HG03175 (cell line): ENCODE measurements at regions not wholly inside any gene's neighbourhood (a gene's known extent, or its start where the extent isn't known, plus 50 kb on each side); places are given as distances from the start of the nearest gene placed in this dataset.
"Not testable (repeated sequence)": the region's sequence is repeated elsewhere in the genome, so short reads cannot be mapped to it uniquely, and the experiment has no call there.

Source experiments
- ATAC-seq: cut with Tn5 transposase; IDR thresholded peaks from one replicate; pipeline ENCODE4 v1.9.1; 2021; ENCODE audit warnings: mild to moderate bottlenecking, moderate library complexity; ENCODE audit not compliant: unreplicated experiment

DNA sequence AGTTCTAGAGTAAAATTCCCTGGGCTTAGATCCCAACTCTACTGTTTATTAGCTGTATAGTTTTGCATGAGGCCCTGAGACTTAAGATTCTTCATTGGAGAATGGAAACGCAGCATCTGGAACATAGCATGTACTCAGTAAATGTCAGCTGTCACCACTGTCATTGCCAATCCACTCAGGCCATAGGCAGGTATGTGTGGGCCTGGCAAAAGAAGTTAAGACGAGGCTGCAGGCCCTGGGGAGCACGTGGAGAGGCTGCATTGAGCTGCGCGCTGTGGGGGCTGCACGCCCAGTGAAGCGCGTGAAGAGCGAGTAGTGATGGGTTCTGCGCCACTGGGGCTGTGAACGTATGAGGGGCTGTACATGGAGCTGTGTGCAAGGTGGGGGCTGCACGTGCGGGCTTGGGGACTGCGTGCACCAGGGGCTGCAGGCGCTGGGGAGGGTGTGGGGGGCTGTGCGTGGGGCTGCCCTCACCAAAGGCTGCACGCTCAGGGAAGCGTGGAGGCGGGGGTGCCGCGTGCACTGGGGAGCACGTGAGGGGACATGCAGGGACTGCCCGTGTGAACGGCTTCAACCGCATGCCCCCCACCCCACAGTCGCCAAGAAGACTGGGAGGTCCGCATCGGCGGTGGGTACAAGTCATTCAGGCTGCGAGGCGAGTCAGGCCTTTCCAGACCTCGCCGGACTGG lies 85.5 kb downstream of the PRR15 start:
- ATAC-seq, result no peak

DNA sequence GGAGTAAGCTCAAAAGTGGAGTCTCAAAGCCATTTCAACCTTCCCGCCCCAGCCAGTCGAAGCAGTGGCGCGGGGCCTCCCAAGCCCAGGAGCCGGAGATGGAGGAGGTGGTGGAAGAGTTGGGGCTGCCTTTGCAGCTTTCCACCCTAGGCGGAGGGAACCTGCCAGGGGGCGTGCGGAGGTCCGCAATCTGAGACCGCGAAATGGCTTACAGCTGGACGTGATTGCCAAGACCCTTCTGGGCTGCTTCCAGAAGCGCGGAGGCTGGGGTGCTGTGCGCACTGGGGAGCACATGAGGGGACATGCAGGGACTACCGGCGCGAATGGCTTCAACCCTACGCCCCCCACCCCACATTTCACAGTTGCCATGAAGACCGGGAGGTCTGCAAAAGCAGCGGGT lies 86.2 kb downstream of the PRR15 start:
- no peak for ATAC-seq

DNA sequence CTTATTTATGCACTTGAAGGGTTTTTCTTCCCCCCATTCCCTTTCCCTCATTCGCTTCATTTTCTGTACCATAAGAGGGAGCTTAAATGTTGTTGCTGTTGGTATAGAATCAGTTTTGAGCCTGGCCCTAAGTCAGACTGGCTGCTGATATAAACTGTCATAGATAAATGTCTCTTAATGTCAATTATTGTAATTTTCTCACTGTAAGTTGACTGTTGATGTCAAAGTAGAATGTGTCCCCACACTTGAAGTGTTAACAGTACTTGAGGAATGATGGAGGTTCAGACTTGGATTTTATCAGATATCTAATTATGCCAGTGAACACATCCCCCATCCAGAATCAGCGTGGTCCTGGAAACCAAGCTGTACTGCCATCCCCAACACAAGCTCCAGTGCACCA lies 87.8 kb downstream of the PRR15 start:
- no peak for ATAC-seq

GRCh38 chr7:29652556-29652955 lies 88.9 kb downstream of the PRR15 start:
- ATAC-seq, result no peak

DNA sequence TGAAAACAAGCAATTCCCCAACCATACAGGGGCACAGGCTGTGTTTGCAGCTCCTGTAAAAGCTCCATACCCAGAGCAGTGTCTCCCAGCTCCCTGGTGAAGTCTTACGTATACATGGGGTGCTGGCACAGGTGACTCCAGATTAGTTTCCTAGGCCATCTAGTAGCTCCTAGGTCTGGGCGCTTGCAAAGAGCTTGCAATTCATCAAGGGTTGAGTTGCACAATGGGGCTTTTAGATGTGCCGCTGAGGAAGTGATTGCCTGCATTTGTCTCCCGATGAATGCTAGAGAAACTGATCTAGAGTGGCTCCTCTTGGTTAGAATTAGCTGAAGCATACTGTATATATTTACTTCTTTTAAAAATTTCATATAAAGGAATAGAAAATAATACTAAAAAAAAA lies 90.7 kb downstream of the PRR15 start:
- not testable (repeated sequence) for ATAC-seq

DNA sequence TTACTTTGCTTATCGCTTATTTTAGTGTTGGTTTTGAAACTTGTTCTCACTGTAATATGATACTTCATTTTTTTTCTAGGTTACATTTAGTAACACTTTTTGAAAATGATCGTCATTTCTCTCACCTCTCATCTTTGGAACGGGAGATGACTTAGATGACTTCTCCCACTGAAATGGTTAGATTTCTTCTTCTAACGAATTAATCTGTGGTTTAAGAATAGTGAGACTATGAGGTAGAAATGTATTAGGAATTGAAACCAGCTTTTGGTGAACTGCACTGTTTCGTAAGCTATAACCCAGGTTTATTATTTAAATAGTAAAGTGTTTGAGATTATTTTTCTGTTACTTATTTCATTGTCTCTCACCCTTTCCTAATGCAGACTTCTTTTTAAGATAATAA lies 93.7 kb downstream of the PRR15 start:
- no peak for ATAC-seq

- ATAC-seq, result no peak
Measured at GRCh38 chr7:29657856-29658255, 94.2 kb downstream of the PRR15 start.

DNA sequence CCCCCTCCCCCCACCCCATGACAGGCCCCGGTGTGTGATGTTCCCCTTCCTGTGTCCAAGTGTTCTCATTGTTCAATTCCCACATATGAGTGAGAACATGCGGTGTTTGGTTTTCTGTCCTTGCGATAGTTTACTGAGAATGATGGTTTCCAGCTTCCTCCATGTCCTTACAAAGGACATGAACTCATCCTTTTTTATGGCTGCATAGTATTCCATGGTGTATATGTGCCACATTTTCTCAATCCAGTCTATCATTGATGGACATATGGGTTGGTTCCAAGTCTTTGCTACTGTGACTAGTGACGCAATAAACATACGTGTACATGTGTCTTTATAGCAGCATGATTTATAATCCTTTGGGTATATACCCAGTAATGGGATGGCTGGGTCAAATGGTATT lies 95.6 kb downstream of the PRR15 start:
- not testable (repeated sequence) for ATAC-seq

DNA sequence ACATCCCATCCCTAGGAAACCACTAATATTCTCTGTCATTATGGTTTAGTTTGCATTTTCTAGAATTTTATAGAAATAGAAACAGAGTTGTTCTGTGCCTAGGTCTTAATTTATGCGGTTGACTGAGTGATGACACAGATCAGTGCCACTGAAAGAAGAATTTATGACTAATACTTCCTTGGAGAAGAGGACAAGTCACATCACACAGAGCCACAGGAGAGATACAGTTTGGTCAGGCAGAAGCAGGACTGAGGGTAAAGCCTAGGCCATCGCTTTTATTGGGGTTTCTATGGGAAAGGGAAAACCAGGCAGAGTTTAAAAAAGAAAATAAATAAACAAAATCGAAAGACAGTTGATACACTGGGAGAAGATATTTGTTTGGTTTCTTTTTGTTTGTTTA lies 99.3 kb downstream of the PRR15 start:
- ATAC-seq, result not testable (repeated sequence)

- not testable (repeated sequence) for ATAC-seq
Measured at GRCh38 chr7:29664999-29665398, 101.4 kb downstream of the PRR15 start.

DNA sequence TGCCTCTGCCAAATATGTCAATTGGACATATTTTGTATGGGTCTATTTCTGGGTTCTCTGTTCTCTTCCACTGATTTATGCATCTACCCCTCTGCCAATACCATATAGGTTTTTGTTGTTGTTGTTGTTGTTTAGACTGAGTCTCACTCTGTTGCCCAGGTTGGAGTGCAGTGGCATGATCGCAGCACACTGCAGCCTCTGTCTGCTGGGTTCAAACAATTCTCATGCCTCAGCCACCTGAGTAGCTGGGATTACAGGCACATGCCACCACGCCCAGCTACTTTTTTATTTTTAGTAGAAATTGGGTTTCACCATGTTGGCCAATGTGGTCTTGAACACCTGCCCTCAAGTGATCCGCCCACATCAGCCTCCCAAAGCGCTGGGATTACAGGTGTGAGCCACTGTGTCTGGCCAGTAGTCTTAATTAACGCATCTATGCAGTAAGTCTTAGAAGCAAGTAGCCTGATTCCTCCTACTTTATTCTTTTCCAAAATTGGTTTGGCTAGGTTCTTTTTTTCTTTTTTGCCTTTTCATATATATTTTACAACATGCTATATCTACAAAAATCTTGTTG lies 103.5 kb downstream of the PRR15 start:
- ATAC-seq, result not testable (repeated sequence)

GRCh38 chr7:29671286-29671685 lies 107.7 kb downstream of the PRR15 start:
- not testable (repeated sequence) for ATAC-seq

DNA sequence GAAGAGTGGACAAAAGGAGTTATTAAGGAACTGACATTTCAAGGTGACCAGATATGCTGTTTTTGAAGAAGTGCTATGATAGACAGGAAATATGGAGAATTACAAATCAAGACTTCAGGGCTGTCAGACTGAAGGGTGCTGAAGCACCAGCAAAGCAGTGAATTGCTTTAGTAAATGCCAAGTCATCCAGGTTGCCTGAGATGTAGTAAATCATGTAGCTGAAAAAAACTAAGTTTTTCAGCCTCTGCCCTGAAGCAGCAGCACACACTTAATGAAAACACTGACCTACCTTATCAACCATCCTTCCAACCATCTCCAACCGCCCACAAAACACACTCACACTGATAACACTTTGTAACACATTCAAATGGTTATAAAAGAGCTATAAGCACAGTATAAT lies 110.0 kb downstream of the PRR15 start:
- not testable (repeated sequence) for ATAC-seq

DNA sequence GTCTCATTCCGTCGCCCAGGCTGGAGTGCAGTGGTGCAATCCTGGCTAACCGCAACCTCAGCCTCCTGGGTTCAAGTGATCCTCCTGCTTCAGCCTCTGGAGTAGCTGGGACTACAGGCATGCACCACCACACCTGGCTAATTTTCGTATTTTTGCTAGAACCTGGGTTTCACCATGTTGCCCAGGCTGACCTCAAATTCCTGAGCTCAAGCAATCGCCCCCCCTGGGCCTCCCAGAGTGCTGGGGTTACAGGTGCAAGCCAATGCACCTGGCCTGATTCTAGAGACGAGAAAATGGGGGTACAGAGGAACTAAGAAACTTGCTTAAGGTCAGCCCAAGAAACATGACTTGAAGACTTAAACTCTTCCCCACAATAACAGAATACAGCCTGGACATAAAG lies 111.0 kb downstream of the PRR15 start:
- ATAC-seq, result not testable (repeated sequence)

DNA sequence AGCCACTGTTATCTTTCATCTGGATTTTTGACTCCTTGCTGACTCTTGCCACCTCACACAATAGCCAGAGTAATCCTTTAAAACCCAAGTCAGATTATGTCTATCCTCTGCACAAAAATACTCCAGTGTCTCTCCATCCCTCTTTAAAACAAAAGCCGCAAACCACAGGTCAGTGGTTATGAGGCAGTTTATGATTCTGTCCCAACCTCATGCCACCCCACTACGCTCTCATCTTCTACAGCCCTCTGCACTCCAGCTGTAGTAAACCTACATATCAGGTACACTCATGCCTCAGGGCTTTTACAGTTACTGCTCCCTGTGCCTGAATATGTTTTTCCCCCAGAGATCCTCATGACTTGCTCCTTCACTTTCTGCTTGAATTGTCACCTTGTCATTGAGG lies 113.6 kb downstream of the PRR15 start:
- ATAC-seq, result not testable (repeated sequence)

DNA sequence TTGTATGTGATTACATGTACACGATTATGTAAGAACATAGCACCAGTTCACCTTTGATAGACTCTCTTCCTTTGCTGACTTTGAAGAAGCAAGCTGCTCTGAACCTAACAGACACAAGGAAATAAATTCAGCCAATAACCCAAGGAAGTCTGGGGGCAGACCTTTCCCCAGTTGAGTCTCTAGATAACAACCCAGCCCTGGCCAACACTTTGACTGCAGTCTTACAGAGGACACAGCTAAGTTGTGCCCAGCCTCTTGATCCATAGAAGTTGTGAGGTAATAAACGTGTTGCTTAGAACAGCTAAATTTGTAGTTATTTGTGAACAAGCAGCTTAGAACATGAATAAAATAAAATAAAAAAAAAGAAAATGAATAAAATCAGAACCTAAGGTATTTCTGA lies 116.3 kb downstream of the PRR15 start:
- not testable (repeated sequence) for ATAC-seq

GRCh38 chr7:29680601-29681000 lies 117.0 kb downstream of the PRR15 start:
- not testable (repeated sequence) for ATAC-seq

- peak; percentile 25 for ATAC-seq
Measured at GRCh38 chr7:29684151-29684786, 120.6 kb downstream of the PRR15 start.

- ATAC-seq, result peak; percentile 68
Measured at GRCh38 chr7:29684787-29685650, 121.3 kb upstream of the WIPF3 start.

- not testable (repeated sequence) for ATAC-seq
Measured at GRCh38 chr7:29685651-29686271, 120.5 kb upstream of the WIPF3 start.

- ATAC-seq, result not testable (repeated sequence)
Measured at GRCh38 chr7:29690510-29690909, 115.8 kb upstream of the WIPF3 start.
